ENCODE measurements at regions not wholly inside any gene's neighbourhood (a gene's known extent, or its start where the extent isn't known, plus 50 kb on each side); places are given as distances from the start of the nearest gene placed in this dataset.

DNA sequence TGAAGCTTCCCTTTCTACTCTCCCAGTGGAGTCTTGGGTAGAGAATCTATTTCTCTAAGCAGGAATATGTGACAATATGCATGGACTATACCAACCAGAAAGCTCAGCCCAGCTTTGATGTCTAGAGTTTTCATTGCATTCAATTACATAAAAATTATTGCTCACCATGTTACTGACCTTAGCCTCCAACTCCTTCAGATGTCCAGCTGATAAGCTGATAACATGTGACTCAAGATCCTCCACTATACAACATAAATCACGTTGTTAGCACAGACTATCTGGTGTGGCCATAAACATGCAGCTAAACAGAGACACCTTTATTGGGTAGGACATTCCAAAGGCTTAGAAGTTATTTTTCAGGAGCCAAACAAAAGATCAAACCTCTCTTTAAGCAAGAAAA, 1168.2 kb downstream of the CDH12 start:
- DNase-seq (ENCODE audit: low read depth, low spot score) (no peak), FAIRE-seq (no peak)
- H3K27me3 ChIP-seq (ENCODE audit: control insufficient read depth in 2 of 2, insufficient read depth in 2 of 2, low read length in 2 of 2) = no peaks in the 10 kb centered on the region
- H3K9me3 ChIP-seq (replicated peaks; ENCODE audit: control insufficient read depth, insufficient read depth, low read length) = no peaks in the 10 kb centered on the region
- BruUV-seq (replicated peaks) = no TSS peak
- intact Hi-C loops (cut with micrococcal nuclease) (no loop called here), dilution Hi-C loops (cut with MboI; ENCODE audit: extremely low pct_ligation_motif_present, low sequenced_read_pairs) (no loop called here)
- H3K4me3 ChIP-seq (replicated peaks in 1 of 3; ENCODE audit: insufficient read depth in 1 of 3, low read depth in 1 of 3, low read length in 3 of 3) = no peak overlapping the region
- H2AFZ ChIP-seq (ENCODE audit: low read depth, low read length) = no peak overlapping the region
- H3K4me2 ChIP-seq (ENCODE audit: insufficient read depth, low read length) = no peak overlapping the region
- H3K4me1 ChIP-seq (ENCODE audit: control insufficient read depth, extremely low read depth, insufficient read depth, low read length) = peaks cover 15% of the 10 kb centered on the region
- TF ChIP-seq GATA2 (IDR thresholded peaks at IDR 0.05; ENCODE audit: insufficient read depth, insufficient read length, low read depth, low read length) (no peak), EZH2 (IDR thresholded peaks at IDR 0.05; ENCODE audit: borderline replicate concordance, low read depth, low read length, severe bottlenecking) (no peak), JUN (IDR thresholded peaks at IDR 0.05; ENCODE audit: borderline replicate concordance, insufficient read depth, insufficient read length, low read depth) (no peak)
- TF ChIP-seq, protein P1, sequence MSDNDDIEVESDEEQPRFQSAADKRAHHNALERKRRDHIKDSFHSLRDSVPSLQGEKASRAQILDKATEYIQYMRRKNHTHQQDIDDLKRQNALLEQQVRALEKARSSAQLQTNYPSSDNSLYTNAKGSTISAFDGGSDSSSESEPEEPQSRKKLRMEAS (IDR thresholded peaks at IDR 0.05; ENCODE audit: insufficient read depth, insufficient read length) = no peak
- no peaks in the 10 kb centered on the region for H3K79me2 ChIP-seq (ENCODE audit: control insufficient read depth, insufficient read depth, low read length)
- H3K27ac ChIP-seq (ENCODE audit: insufficient read depth, low read depth, low read length) = no peak overlapping the region
- H4K20me1 ChIP-seq (replicated peaks; ENCODE audit: control insufficient read depth, extremely low read depth, insufficient read depth, low read length) = no peaks in the 10 kb centered on the region
- H3K9ac ChIP-seq (replicated peaks; ENCODE audit: extremely low read depth, insufficient read depth, low read length) = no peak overlapping the region
- no peaks in the 10 kb centered on the region for H3K36me3 ChIP-seq (ENCODE audit: control insufficient read depth in 2 of 2, extremely low read depth in 1 of 2, insufficient read depth in 2 of 2, low read length in 2 of 2)
- CTCF ChIA-PET = interaction anchor here (1.0 kb wide), 1 partner anchor 21 kb away, joined by 3 read pairs; no protein-coding TSS in a partner anchor
- POLR2A ChIA-PET = no interaction called here
- no peaks in the 10 kb centered on the region for H3K9me1 ChIP-seq (replicated peaks; ENCODE audit: control insufficient read depth, extremely low read depth, insufficient read depth, low read length)

DNA sequence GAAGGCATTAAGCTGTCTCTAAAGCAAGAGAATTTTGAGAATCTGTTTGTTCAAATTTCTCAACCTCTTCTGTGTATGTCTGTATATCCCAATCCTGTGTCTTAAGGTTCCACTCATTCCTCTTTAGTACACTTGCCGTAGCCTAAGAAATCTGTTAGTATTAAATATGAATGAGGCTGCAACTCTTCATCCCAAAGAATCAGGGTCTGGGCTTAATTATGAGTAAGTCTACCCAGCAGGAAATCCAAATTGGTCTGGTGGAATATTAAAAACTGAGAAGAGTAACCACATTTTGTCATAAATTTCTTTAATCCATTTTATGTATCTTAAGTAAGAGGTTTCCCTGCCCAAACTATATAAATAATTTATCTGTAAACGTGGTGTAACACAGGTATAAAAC, 1171.2 kb downstream of the CDH12 start:
- no peaks in the 10 kb centered on the region for H3K9me1 ChIP-seq (replicated peaks; ENCODE audit: control insufficient read depth, extremely low read depth, insufficient read depth, low read length)
- no peak overlapping the region for H2AFZ ChIP-seq (ENCODE audit: low read depth, low read length)
- H4K20me1 ChIP-seq (replicated peaks; ENCODE audit: control insufficient read depth, extremely low read depth, insufficient read depth, low read length) = no peaks in the 10 kb centered on the region
- BruUV-seq (replicated peaks) = no TSS peak
- dilution Hi-C loops (cut with MboI; ENCODE audit: extremely low pct_ligation_motif_present, low sequenced_read_pairs) (no loop called here), intact Hi-C loops (cut with micrococcal nuclease) (no loop called here)
- ChIA-PET CTCF (interaction anchor here (0.6 kb wide), 1 partner anchor 19 kb away, joined by 3 read pairs; no protein-coding TSS in a partner anchor), POLR2A (no interaction called here)
- no peak for FAIRE-seq
- H3K9ac ChIP-seq (replicated peaks; ENCODE audit: extremely low read depth, insufficient read depth, low read length) = no peak overlapping the region
- H3K36me3 ChIP-seq (ENCODE audit: control insufficient read depth in 2 of 2, extremely low read depth in 1 of 2, insufficient read depth in 2 of 2, low read length in 2 of 2) = no peaks in the 10 kb centered on the region
- no peak overlapping the region for H3K4me2 ChIP-seq (ENCODE audit: insufficient read depth, low read length)
- no peak overlapping the region for H3K27ac ChIP-seq (ENCODE audit: insufficient read depth, low read depth, low read length)
- peaks cover 34% of the 10 kb centered on the region for H3K4me1 ChIP-seq (ENCODE audit: control insufficient read depth, extremely low read depth, insufficient read depth, low read length)
- H3K4me3 ChIP-seq (replicated peaks in 1 of 3; ENCODE audit: insufficient read depth in 1 of 3, low read depth in 1 of 3, low read length in 3 of 3) = no peak overlapping the region
- H3K9me3 ChIP-seq (replicated peaks; ENCODE audit: control insufficient read depth, insufficient read depth, low read length) = no peaks in the 10 kb centered on the region
- no peak for DNase-seq (ENCODE audit: low read depth, low spot score)
- TF ChIP-seq JUN (IDR thresholded peaks at IDR 0.05; ENCODE audit: borderline replicate concordance, insufficient read depth, insufficient read length, low read depth) (no peak), EZH2 (IDR thresholded peaks at IDR 0.05; ENCODE audit: borderline replicate concordance, low read depth, low read length, severe bottlenecking) (no peak), POLR2A (IDR thresholded peaks at IDR 0.05; ENCODE audit: low read depth, low read length) (no peak), POLR2AphosphoS5 (IDR thresholded peaks at IDR 0.05; ENCODE audit: insufficient read depth, low read depth, low read length) (no peak)
- no peaks in the 10 kb centered on the region for H3K79me2 ChIP-seq (ENCODE audit: control insufficient read depth, insufficient read depth, low read length)
- H3K27me3 ChIP-seq (ENCODE audit: control insufficient read depth in 2 of 2, insufficient read depth in 2 of 2, low read length in 2 of 2) = no peaks in the 10 kb centered on the region

All from endothelial cell of umbilical vein (primary cell).